ENCODE measurements at regions not wholly inside any gene's neighbourhood (a gene's known extent, or its start where the extent isn't known, plus 50 kb on each side); places are given as distances from the start of the nearest gene placed in this dataset.

DNA sequence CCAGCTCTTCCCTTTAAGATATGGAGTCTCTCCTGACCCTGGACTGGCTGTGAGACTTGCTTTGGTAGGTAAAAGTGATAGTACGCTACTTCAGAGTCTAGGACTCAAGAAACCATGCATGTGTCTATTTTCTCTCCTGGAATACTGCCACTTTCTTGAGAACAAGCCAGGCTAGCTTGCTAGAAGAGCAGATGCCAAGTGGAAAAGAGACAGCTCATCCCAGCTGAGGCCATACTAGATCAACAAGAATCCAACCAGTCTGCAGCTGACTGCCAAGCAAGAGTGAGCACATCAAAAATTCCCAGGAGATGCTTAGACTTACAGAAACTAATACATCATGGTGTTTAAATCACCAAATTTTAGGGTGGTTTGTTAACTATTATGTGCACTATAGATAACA lies 208.3 kb upstream of the RBMS3 start:
- no peak for TF ChIP-seq CTCF (IDR thresholded peaks at IDR 0.05)
- TF ChIP-seq POLR2A (IDR thresholded peaks at IDR 0.05), result no peak
- TF ChIP-seq POLR2AphosphoS5 (IDR thresholded peaks at IDR 0.05), result no peak
- no peak for TF ChIP-seq EP300 (IDR thresholded peaks at IDR 0.05)

All from upper lobe of left lung (tissue), 4 donors.